ENCODE measurements at regions not wholly inside any gene's neighbourhood (a gene's known extent, or its start where the extent isn't known, plus 50 kb on each side); places are given as distances from the start of the nearest gene placed in this dataset.

- TF ChIP-seq ATF2 (IDR thresholded peaks at IDR 0.05; ENCODE audit: low read length) (no peak), KDM4A (IDR thresholded peaks at IDR 0.05; ENCODE audit: low read depth, low read length, severe bottlenecking) (no peak), CHD1 (IDR thresholded peaks at IDR 0.05; ENCODE audit: low read depth, low read length) (no peak), JUND (IDR thresholded peaks at IDR 0.05; ENCODE audit: low read length) (no peak), SIN3A (conservative IDR thresholded peaks at IDR 0.05 in 1 of 2, IDR thresholded peaks at IDR 0.05 in 1 of 2; ENCODE audit: low read depth in 1 of 2, low read length in 2 of 2) (no peak), SIX5 (IDR thresholded peaks at IDR 0.05; ENCODE audit: low read depth, low read length) (no peak), EZH2 (IDR thresholded peaks at IDR 0.05; ENCODE audit: low read depth, low read length, severe bottlenecking) (no peak)
Observed at GRCh38 chr12:107458163-107458562, 227.4 kb upstream of the PWP1 start (continued).

Data from H1 (cell line).